ENCODE measurements at regions not wholly inside any gene's neighbourhood (a gene's known extent, or its start where the extent isn't known, plus 50 kb on each side); places are given as distances from the start of the nearest gene placed in this dataset.

DNA sequence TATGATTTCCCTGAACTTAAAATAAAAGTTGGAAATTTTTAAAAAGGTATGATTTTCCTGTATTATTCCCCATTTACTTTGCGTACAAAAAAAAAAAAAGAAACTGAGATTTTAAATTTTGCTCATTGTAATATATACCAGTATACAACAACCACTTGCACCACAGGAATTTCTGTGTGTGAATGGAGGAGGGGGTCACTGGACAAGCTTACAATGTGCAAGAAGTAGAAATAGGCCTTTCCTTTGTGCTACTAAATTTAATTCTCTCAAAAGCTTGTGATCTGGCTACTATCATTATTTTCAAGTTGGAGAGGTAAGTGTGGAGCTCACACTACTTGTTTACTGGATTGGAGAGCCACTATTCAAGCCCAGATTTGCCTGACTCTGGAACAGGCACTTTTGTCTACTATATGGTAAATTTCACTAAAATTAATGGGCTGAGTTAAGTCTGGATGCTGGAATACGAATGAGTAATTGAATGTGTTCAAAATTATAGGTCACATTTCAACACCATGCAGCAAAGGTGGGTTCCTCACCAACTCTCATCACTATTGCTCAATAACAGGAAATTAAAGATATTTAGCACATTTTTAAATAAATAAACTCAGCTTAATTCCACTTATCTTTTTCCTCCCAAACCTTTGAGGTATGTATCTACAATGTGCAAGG, 148.0 kb upstream of the MBNL1 start:
- intact Hi-C loops (cut with micrococcal nuclease): loop anchor here (10.0 kb wide), 1 partner anchor 1504 kb away; no protein-coding TSS in a partner anchor
- H3K27me3 Mint-ChIP-seq (ENCODE audit: low read depth): no peaks in the 10 kb centered on the region
- peaks cover 28% of the 10 kb centered on the region for H3K4me1 Mint-ChIP-seq (ENCODE audit: low read depth)
- no peaks in the 10 kb centered on the region for H3K36me3 Mint-ChIP-seq (ENCODE audit: low read depth)
- no peaks in the 10 kb centered on the region for H3K9me3 Mint-ChIP-seq
- H3K4me3 Mint-ChIP-seq: no peak overlapping the region
- CTCF ChIA-PET: interaction anchor here (1.3 to 1.9 kb wide), 2 partner anchors 25 to 33 kb away, joined by 3 to 4 read pairs; no protein-coding TSS in a partner anchor
- H3K27ac Mint-ChIP-seq: no peak overlapping the region
- DNase-seq: no peak

DNA sequence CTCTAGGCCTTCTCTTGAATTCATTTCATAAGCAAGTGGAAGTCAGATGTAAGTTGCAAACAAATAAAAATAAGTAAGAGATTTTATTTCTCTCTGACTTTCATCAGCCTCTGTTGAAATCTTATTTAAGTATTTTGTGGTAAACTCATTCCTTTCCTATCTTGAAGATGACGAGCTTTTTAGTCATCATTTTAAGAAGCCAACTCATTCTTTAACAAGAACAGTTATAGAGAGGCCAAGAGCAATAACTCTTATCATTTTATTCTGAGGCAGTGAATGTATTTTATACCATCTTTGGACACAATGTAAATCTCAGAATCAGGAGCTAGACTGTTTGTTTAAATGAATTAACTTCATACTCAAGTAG, 147.5 kb upstream of the MBNL1 start:
- intact Hi-C loops (cut with micrococcal nuclease): loop anchor here (10.0 kb wide), 1 partner anchor 1504 kb away; no protein-coding TSS in a partner anchor
- Mint-ChIP-seq H3K36me3 (ENCODE audit: low read depth) (no peaks in the 10 kb centered on the region), H3K4me3 (no peak overlapping the region), H3K27me3 (ENCODE audit: low read depth) (no peaks in the 10 kb centered on the region), H3K4me1 (ENCODE audit: low read depth) (peaks cover 33% of the 10 kb centered on the region), H3K27ac (no peak overlapping the region), H3K9me3 (no peaks in the 10 kb centered on the region)
- DNase-seq: no peak
- CTCF ChIA-PET: interaction anchor here (0.6 to 1.9 kb wide), 3 partner anchors 25 to 351 kb away, joined by 3 to 4 read pairs (median 3); no protein-coding TSS in a partner anchor

DNA sequence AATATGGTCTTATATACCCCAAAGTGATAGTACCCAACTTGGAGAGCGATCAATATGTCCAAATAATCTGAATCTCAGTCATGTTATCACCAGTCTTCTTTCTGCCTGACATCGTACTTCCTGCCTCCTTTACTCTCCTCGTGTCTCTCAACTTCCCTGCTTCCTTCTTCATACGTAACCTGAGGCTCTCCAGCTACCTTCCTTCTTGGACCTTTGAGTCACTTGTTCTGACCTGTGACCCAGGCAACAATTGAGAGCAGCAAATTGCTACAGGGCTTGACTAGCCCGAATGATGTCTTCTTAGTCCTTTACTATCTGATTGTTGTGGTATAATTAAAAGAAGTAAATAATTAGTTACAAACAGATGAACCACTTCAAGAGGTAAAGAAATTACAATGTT, 145.9 kb upstream of the MBNL1 start:
- Mint-ChIP-seq H3K4me1 (ENCODE audit: low read depth) (peaks cover 43% of the 10 kb centered on the region), H3K27me3 (ENCODE audit: low read depth) (no peaks in the 10 kb centered on the region), H3K9me3 (no peaks in the 10 kb centered on the region), H3K4me3 (no peak overlapping the region), H3K27ac (no peak overlapping the region), H3K36me3 (ENCODE audit: low read depth) (no peaks in the 10 kb centered on the region)
- CTCF ChIA-PET: interaction anchor here (1.2 to 1.7 kb wide), 2 partner anchors 14 to 243 kb away, joined by 3 to 7 read pairs; no protein-coding TSS in a partner anchor
- intact Hi-C loops (cut with micrococcal nuclease): loop anchor here (10.0 kb wide), 1 partner anchor 1502 kb away; no protein-coding TSS in a partner anchor
- DNase-seq: no peak

DNA sequence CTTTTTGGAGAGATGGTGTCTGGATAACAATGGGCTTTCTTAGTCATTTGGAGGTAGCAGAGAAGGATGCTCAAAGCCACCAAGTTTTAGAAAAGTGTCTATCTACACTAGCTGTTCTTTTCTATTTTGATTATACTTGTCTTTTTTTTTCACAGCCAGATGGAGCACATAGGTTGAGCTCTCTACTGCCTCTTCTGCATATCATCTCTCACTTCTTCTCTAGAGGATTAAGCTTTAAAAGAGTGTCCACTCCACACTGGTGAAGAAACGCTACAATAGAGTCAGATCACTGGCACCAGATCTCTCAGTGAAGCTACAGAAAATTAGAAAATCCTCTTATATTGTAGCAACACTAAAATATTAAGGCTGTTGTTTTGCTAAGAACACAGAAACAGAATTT, 145.3 kb upstream of the MBNL1 start:
- Mint-ChIP-seq H3K27ac (no peak overlapping the region), H3K36me3 (ENCODE audit: low read depth) (no peaks in the 10 kb centered on the region), H3K4me1 (ENCODE audit: low read depth) (peaks cover 43% of the 10 kb centered on the region), H3K9me3 (no peaks in the 10 kb centered on the region), H3K27me3 (ENCODE audit: low read depth) (no peaks in the 10 kb centered on the region), H3K4me3 (no peak overlapping the region)
- intact Hi-C loops (cut with micrococcal nuclease): loop anchor here (10.0 kb wide), 1 partner anchor 1501 kb away; no protein-coding TSS in a partner anchor
- no peak for DNase-seq
- CTCF ChIA-PET: interaction anchor here (0.6 to 1.7 kb wide), 3 partner anchors 9 to 242 kb away, joined by 3 to 7 read pairs (median 3); no protein-coding TSS in a partner anchor

DNA sequence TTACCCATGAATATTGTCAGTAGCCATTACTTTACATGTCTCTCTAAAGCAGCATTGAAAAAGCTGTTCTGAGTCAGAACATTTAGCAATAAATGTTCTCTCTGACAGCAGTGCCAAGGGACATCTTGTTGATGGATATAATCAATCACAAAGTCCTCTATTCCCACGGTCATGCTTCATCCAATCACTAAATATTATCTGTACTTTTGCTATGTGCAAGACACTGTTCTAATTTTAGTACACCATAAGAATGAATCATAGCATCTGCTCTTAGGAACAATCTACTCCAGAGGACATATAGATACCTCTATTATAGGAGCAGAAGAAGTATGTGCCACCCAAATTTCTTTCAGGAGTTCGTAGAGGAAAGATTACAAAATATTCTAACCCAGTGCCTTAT, 142.5 kb upstream of the MBNL1 start:
- Mint-ChIP-seq H3K4me3 (no peak overlapping the region), H3K4me1 (ENCODE audit: low read depth) (peaks cover 35% of the 10 kb centered on the region), H3K36me3 (ENCODE audit: low read depth) (no peaks in the 10 kb centered on the region), H3K9me3 (no peaks in the 10 kb centered on the region), H3K27ac (no peak overlapping the region), H3K27me3 (ENCODE audit: low read depth) (no peaks in the 10 kb centered on the region)
- CTCF ChIA-PET: interaction anchor here (1.1 kb wide), 1 partner anchor 346 kb away, joined by 3 read pairs; no protein-coding TSS in a partner anchor
- intact Hi-C loops (cut with micrococcal nuclease): loop anchor here (2.0 to 10.0 kb wide), 4 partner anchors 53 to 1719 kb away; partner anchors contain the start of gene TSC22D2
- no peak for DNase-seq

DNA sequence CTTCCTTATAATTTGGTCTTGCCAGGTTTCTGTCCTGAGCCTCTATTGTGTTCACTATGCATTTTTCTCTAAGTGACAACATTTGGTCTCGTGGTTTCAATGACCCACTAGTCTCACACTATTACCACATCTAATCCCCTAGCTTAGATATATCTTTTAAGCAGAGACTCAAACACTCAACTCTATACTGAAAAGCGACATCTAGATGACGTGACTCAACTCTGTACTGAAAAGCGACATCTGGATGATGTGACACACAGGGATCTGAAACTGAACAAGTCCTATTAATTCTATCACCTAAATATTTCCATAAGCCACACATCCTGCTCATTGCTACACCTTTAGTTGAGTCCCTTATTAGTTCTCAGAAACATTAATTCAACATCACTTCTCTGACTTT, 141.7 kb upstream of the MBNL1 start:
- intact Hi-C loops (cut with micrococcal nuclease): loop anchor here (1.0 to 10.0 kb wide), 5 partner anchors 52 to 1720 kb away; partner anchors contain the start of gene TSC22D2
- peak; percentile 53 for DNase-seq
- Mint-ChIP-seq H3K4me1 (ENCODE audit: low read depth) (peaks cover 29% of the 10 kb centered on the region), H3K27me3 (ENCODE audit: low read depth) (no peaks in the 10 kb centered on the region), H3K9me3 (no peaks in the 10 kb centered on the region), H3K36me3 (ENCODE audit: low read depth) (no peaks in the 10 kb centered on the region), H3K27ac (no peak overlapping the region), H3K4me3 (no peak overlapping the region)
- CTCF ChIA-PET: interaction anchor here (1.1 kb wide), 1 partner anchor 345 kb away, joined by 3 read pairs; no protein-coding TSS in a partner anchor

DNA sequence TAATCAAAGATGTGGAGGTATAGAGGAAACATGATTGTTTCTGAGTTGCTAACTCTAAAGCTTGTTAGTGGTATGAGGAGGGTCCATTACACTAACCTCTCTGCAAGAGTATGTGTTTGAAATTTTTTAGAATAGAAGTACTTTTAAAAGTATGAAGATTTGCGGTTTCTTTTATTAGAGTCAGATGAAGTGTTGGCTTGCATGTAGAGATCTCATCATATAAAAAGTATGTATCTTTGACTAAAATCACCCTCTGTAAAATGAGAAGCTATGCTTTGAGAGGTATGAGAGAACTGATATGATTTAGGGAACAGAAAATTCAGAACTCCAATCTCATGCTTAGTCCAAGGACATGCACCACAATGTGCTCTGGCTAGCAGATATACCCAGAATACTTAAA, 140.4 kb upstream of the MBNL1 start:
- H3K27ac Mint-ChIP-seq: no peak overlapping the region
- no peaks in the 10 kb centered on the region for H3K36me3 Mint-ChIP-seq (ENCODE audit: low read depth)
- no peaks in the 10 kb centered on the region for H3K27me3 Mint-ChIP-seq (ENCODE audit: low read depth)
- CTCF ChIA-PET: no interaction called here
- H3K9me3 Mint-ChIP-seq: no peaks in the 10 kb centered on the region
- peaks cover 21% of the 10 kb centered on the region for H3K4me1 Mint-ChIP-seq (ENCODE audit: low read depth)
- intact Hi-C loops (cut with micrococcal nuclease): loop anchor here (5.0 to 10.0 kb wide), 3 partner anchors 109 to 1721 kb away; partner anchors contain the start of gene TSC22D2
- H3K4me3 Mint-ChIP-seq: no peak overlapping the region
- DNase-seq: no peak

DNA sequence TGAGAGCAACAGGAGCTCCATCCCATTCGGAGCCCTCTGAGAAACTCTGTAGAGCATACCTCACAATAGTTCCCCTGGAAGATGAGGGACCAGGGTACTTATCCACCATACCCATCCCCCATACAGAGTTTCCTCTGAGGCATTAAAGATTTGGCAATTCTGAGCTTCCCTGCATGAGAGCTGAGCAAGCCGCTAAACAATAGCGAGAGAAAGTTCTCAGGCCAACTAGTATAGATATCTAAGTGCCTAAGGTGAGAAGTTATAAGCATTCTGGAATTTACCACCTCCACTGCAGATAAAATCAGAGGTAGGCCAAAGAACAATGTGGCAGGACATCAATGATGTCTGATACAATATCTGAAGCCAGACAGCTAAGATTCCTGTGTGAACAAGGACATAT, 129.1 kb upstream of the MBNL1 start:
- H3K27me3 Mint-ChIP-seq (ENCODE audit: low read depth): no peaks in the 10 kb centered on the region
- H3K27ac Mint-ChIP-seq: no peak overlapping the region
- H3K36me3 Mint-ChIP-seq (ENCODE audit: low read depth): no peaks in the 10 kb centered on the region
- H3K4me1 Mint-ChIP-seq (ENCODE audit: low read depth): no peaks in the 10 kb centered on the region
- DNase-seq: no peak
- H3K4me3 Mint-ChIP-seq: no peak overlapping the region
- H3K9me3 Mint-ChIP-seq: peaks cover 2% of the 10 kb centered on the region
- CTCF ChIA-PET: no interaction called here
- intact Hi-C loops (cut with micrococcal nuclease): no loop called here

DNA sequence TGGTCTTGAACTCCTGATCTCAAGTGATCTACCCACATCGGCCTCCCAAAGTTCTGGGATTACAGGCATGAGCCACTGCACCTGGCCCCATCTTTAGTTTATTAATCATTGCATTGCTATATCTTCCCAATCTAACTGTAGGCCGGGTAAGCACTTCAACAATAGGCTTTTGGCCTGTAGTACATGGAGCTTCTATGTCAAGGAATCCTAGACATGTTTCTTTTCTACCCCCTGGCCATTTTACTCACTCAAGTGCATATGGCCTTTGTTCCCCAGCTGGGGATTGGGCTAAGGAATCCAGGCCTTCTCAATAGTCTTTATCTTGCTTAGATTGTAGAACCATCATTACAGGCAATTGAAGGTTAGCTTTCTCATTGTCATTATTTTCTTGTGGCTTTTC, 122.3 kb upstream of the MBNL1 start:
- peaks cover 18% of the 10 kb centered on the region for H3K4me1 Mint-ChIP-seq (ENCODE audit: low read depth)
- H3K4me3 Mint-ChIP-seq: no peak overlapping the region
- CTCF ChIA-PET: no interaction called here
- H3K27me3 Mint-ChIP-seq (ENCODE audit: low read depth): no peaks in the 10 kb centered on the region
- H3K36me3 Mint-ChIP-seq (ENCODE audit: low read depth): no peaks in the 10 kb centered on the region
- intact Hi-C loops (cut with micrococcal nuclease): no loop called here
- H3K27ac Mint-ChIP-seq: no peak overlapping the region
- H3K9me3 Mint-ChIP-seq: no peaks in the 10 kb centered on the region
- DNase-seq: no peak

DNA sequence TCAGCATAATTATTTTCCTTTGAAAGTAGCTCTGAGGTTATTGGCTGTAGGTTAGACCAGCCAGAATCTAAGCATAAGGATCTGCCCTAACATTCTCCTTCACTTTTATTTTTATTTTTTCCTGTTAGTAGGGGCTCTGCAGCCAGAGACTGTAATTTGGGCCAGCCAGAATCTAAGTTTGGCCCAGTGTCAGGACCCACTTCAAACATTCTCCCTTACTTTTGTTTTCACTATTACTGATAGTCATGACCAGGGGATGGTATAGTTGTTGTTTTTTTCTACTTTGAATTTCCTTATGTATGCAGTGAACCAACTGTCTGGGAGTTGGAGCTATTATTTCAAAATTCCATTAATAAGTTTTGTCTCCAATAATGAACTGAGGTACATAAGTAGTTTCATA, 121.0 kb upstream of the MBNL1 start:
- H3K27ac Mint-ChIP-seq: no peak overlapping the region
- intact Hi-C loops (cut with micrococcal nuclease): no loop called here
- no peak for DNase-seq
- no peak overlapping the region for H3K4me3 Mint-ChIP-seq
- peaks cover 21% of the 10 kb centered on the region for H3K4me1 Mint-ChIP-seq (ENCODE audit: low read depth)
- H3K9me3 Mint-ChIP-seq: no peaks in the 10 kb centered on the region
- CTCF ChIA-PET: interaction anchor here (0.6 kb wide), 2 partner anchors 45 to 259 kb away, joined by 3 read pairs; no protein-coding TSS in a partner anchor
- no peaks in the 10 kb centered on the region for H3K27me3 Mint-ChIP-seq (ENCODE audit: low read depth)
- H3K36me3 Mint-ChIP-seq (ENCODE audit: low read depth): no peaks in the 10 kb centered on the region

DNA sequence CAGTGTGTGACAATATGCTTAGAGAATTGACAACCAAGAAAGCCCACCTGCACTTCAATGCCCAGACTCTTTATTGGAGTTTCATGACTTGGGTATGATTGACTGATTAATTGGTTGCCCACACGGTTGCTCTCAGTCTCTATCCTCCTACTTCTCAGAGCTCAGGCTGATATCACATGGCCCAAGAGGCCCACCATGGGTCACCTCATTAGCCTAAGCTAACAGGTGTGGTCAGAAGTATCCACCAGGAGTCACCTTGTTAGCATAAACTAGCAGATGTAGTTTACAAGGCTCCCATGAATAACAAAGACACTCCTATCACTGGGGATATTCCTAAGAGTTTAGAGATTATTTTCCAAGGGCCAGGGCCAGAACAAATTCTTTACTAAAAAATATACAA, 120.2 kb upstream of the MBNL1 start:
- no peak for DNase-seq
- H3K27ac Mint-ChIP-seq: no peak overlapping the region
- no peaks in the 10 kb centered on the region for H3K9me3 Mint-ChIP-seq
- H3K27me3 Mint-ChIP-seq (ENCODE audit: low read depth): peaks cover 2% of the 10 kb centered on the region
- intact Hi-C loops (cut with micrococcal nuclease): no loop called here
- H3K4me1 Mint-ChIP-seq (ENCODE audit: low read depth): peaks cover 21% of the 10 kb centered on the region
- no peak overlapping the region for H3K4me3 Mint-ChIP-seq
- CTCF ChIA-PET: interaction anchor here (0.7 to 0.9 kb wide), 3 partner anchors 11 to 119 kb away, joined by 3 to 5 read pairs (median 3); no protein-coding TSS in a partner anchor
- no peaks in the 10 kb centered on the region for H3K36me3 Mint-ChIP-seq (ENCODE audit: low read depth)

DNA sequence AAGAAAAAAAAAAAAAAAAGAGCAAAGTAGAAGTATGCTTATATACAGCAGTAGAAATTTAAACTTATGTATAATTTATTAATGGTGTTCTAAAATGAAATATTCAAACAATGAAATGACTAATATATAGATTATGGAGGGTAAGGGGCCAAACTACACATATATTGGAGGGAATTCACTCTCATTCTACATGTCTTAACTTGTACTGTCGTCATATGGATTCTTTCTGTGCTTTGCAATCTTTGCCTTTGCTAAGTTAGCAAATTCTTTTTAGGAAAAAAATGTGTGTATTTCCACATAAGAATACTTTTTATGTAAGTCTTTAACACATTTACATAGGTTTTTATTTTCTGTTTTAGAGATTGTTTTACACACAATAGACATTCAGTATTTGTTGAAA, 118.9 kb upstream of the MBNL1 start:
- H3K27me3 Mint-ChIP-seq (ENCODE audit: low read depth): peaks cover 2% of the 10 kb centered on the region
- no peak overlapping the region for H3K4me3 Mint-ChIP-seq
- H3K4me1 Mint-ChIP-seq (ENCODE audit: low read depth): peaks cover 21% of the 10 kb centered on the region
- no peaks in the 10 kb centered on the region for H3K9me3 Mint-ChIP-seq
- no peak overlapping the region for H3K27ac Mint-ChIP-seq
- CTCF ChIA-PET: interaction anchor here (1.2 kb wide), 1 partner anchor 369 kb away, joined by 3 read pairs; no protein-coding TSS in a partner anchor
- H3K36me3 Mint-ChIP-seq (ENCODE audit: low read depth): no peaks in the 10 kb centered on the region
- intact Hi-C loops (cut with micrococcal nuclease): no loop called here
- no peak for DNase-seq
